Epithelial cell of esophagus (primary cell): ENCODE measurements at regions not wholly inside any gene's neighbourhood (a gene's known extent, or its start where the extent isn't known, plus 50 kb on each side); places are given as distances from the start of the nearest gene placed in this dataset.

Source experiments
- DNase-seq: peaks from one replicate; pipeline ENCODE4 v3.0.0; 2010; ENCODE audit warnings: low read depth
- H3K4me3 ChIP-seq: 2 replicates; pipeline ENCODE4 v1.5.1; 2011; ENCODE audit warnings: mild to moderate bottlenecking, low read length, control low read depth
- CTCF ChIP-seq: IDR thresholded peaks from 2 replicates; pipeline ENCODE4 v1.5.1; 2011; ENCODE audit warnings: low read depth, mild to moderate bottlenecking, low read length, control low read depth, inconsistent platforms; ENCODE audit not compliant: insufficient read depth; ENCODE audit errors: missing control alignments

DNA sequence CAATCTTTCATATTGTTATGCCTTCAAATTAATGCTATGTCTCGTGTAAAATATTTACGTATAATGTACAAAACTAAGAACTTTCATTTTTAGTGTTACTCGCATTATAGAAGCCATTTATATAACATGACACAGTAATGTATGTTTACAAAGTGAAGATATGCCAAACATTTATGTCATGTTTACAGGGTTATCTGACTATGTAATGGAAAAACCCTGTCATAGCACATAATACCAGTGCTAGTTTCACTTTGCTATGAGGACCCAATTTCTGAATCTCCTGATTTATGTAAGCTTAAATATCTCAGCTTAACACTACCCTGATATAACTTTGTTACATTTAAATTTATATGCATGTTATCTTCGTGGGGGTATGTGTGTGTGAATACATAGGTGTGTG lies 233.1 kb downstream of the FAT4 start:
- no peak for TF ChIP-seq CTCF
- DNase-seq: no peak
- no peak overlapping the region for H3K4me3 ChIP-seq

- no peak for DNase-seq
- no peak for TF ChIP-seq CTCF
- H3K4me3 ChIP-seq: no peak overlapping the region
Observed at GRCh38 chr4:125550769-125551168, 236.0 kb downstream of the FAT4 start.

DNA sequence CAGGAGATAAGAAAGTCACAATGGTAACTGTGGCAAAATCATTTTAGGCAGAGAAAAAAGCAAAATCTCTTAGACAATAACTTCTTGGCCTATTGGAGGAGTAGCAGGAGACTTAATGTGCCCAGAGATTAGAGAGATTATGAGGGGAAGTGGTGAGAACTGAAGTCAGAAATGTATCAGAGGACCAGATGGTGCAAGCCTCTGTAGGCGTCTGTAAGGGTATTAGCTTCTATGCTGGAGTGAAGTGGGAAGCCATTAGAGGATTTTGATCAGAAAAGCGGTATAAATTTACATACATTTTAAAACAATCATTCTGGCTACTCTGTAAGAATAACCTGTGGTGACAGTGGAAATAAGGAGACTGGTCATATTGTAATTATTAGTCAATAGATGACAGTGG lies 236.7 kb downstream of the FAT4 start:
- DNase-seq: no peak
- no peak overlapping the region for H3K4me3 ChIP-seq
- TF ChIP-seq CTCF: no peak

DNA sequence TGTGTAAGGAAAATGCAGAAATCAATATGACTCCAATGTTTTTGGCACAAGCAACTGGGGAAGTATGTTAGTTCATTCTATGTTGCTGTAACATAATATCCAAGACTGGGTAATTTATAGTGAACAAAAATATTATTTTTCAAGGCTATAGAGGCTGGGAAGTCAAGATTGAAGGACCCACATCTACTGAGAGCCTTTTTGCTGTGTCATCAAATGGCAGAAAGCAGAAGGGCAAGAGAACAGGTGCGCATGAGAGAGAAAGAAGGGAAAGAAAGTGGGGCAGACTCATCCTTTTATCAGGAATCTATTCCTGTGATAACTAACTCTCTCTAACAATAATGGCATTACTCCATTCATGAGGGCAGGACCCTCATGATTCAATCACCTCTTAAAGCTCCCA lies 237.2 kb downstream of the FAT4 start:
- TF ChIP-seq CTCF: no peak

GRCh38 chr4:125572601-125573000 lies 257.8 kb downstream of the FAT4 start:
- H3K4me3 ChIP-seq: no peak overlapping the region
- DNase-seq: no peak
- TF ChIP-seq CTCF: no peak

More for the DNA sequence above, 237.2 kb downstream of the FAT4 start:
- DNase-seq: no peak
- H3K4me3 ChIP-seq: no peak overlapping the region

DNA sequence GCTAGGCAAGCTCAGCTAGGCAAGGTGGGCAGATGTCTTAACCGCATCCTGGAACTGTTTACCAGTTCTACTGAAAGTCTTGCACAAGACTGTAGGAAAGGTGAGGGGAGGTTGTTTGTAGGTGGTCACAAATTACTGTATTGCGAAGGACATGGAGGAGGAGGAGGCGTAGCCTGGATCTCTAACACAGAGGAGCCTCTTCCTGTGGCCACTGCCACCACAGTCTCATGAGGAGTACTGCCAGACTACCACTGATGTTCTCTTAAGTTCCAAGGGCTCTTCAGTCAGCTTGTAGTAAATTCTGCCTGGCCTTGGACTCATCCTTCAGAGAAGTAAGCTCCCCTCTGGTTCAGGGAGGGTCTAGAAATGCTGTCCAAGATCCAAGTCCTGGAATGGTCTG lies 258.6 kb downstream of the FAT4 start:
- no peak for TF ChIP-seq CTCF
- no peak overlapping the region for H3K4me3 ChIP-seq
- DNase-seq: no peak

DNA sequence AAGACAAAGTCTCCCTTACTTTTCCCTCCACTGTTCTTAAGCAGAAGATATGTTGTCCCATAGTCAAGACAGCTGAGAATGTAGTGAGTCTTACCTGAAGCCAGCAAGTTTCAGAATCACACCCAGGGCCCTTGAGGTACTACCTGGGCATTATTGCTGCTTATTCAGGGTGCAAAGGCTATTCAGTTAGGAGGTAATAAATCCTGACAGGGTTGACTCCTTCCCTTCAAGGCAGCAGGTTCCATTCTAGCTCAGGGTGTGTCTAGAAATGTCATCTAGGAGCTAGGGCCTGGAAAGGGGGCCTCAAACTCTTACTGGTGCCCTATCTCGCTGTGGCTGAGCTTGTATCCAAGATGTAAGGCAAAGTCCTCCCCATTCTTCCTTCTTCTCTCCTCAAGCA lies 259.0 kb downstream of the FAT4 start:
- no peak for TF ChIP-seq CTCF
- no peak for DNase-seq

More for the DNA sequence above, 259.0 kb downstream of the FAT4 start:
- H3K4me3 ChIP-seq: no peak overlapping the region
